Activated naive CD4-positive, alpha-beta T cell treated with anti-CD3 and anti-CD28 coated beads for 36 hours (primary cell): ENCODE measurements at regions not wholly inside any gene's neighbourhood (a gene's known extent, or its start where the extent isn't known, plus 50 kb on each side); places are given as distances from the start of the nearest gene placed in this dataset.

ENCODE experiments used
- CTCF ChIA-PET: fragments of 350-600 bp; sonication (Branson Sonifier 250); formaldehyde crosslinking; loops from one replicate; lab custom pipeline; 2021; ENCODE audit warnings: antibody characterized with exemption; lab: Charles Lee
- DNase-seq: peaks from one replicate; pipeline ENCODE4 v3.0.0-alpha.2; 2020
- H3K27ac Mint-ChIP-seq: one replicate; pipeline ENCODE4 v1.8.0; 2021; ENCODE audit warnings: mild to moderate bottlenecking, mixed read lengths
- H3K27me3 Mint-ChIP-seq: one replicate; pipeline ENCODE4 v1.8.0; 2021; ENCODE audit warnings: low read depth, mixed read lengths
- H3K36me3 Mint-ChIP-seq: one replicate; pipeline ENCODE4 v1.8.0; 2021; ENCODE audit warnings: low read depth, mixed read lengths
- H3K4me1 Mint-ChIP-seq: one replicate; pipeline ENCODE4 v1.8.0; 2021; ENCODE audit warnings: low read depth, mixed read lengths
- H3K4me3 Mint-ChIP-seq: one replicate; pipeline ENCODE4 v1.8.0; 2021; ENCODE audit warnings: mild to moderate bottlenecking, moderate library complexity, mixed read lengths
- H3K9me3 Mint-ChIP-seq: one replicate; pipeline ENCODE4 v1.8.0; 2021; ENCODE audit warnings: mixed read lengths
- intact Hi-C: fragments of 100-400 bp; cut with micrococcal nuclease; formaldehyde crosslinking; loops from one replicate; pipeline ENCODE4 v1.15.1; 2023

- Mint-ChIP-seq H3K4me1 (no peaks in the 10 kb centered on the region), H3K9me3 (no peaks in the 10 kb centered on the region), H3K36me3 (no peaks in the 10 kb centered on the region), H3K27me3 (no peaks in the 10 kb centered on the region), H3K27ac (no peak overlapping the region), H3K4me3 (no peak overlapping the region)
- DNase-seq, result no peak
- intact Hi-C loops, result no loop called here
- CTCF ChIA-PET, result interaction anchor here (1.8 kb wide), 1 partner anchor 72 kb away, joined by 5 read pairs; no protein-coding TSS in a partner anchor
These were observed 152.9 kb downstream of the ERMARD start for GRCh38 chr6:169904051-169904922.

GRCh38 chr6:169903122-169903521 lies 151.7 kb downstream of the ERMARD start:
- Mint-ChIP-seq H3K4me1 (no peaks in the 10 kb centered on the region), H3K27me3 (no peaks in the 10 kb centered on the region), H3K36me3 (no peaks in the 10 kb centered on the region), H3K27ac (no peak overlapping the region), H3K9me3 (no peaks in the 10 kb centered on the region), H3K4me3 (no peak overlapping the region)
- DNase-seq, result no peak
- intact Hi-C loops, result no loop called here
- CTCF ChIA-PET, result interaction anchor here (1.8 kb wide), 1 partner anchor 71 kb away, joined by 5 read pairs; no protein-coding TSS in a partner anchor

- CTCF ChIA-PET, result interaction anchor here (1.8 kb wide), 1 partner anchor 71 kb away, joined by 5 read pairs; no protein-coding TSS in a partner anchor
- H3K36me3 Mint-ChIP-seq, result no peaks in the 10 kb centered on the region
- no peaks in the 10 kb centered on the region for H3K9me3 Mint-ChIP-seq
- no peaks in the 10 kb centered on the region for H3K4me1 Mint-ChIP-seq
- no peak for DNase-seq
- H3K4me3 Mint-ChIP-seq, result no peak overlapping the region
- intact Hi-C loops, result no loop called here
- no peaks in the 10 kb centered on the region for H3K27me3 Mint-ChIP-seq
- no peak overlapping the region for H3K27ac Mint-ChIP-seq
These were observed 151.2 kb downstream of the ERMARD start for GRCh38 chr6:169902604-169903003.

- no peak overlapping the region for H3K4me3 Mint-ChIP-seq
- intact Hi-C loops, result no loop called here
- no peak overlapping the region for H3K27ac Mint-ChIP-seq
- no peaks in the 10 kb centered on the region for H3K36me3 Mint-ChIP-seq
- no peaks in the 10 kb centered on the region for H3K9me3 Mint-ChIP-seq
- CTCF ChIA-PET, result no interaction called here
- DNase-seq, result no peak
- H3K27me3 Mint-ChIP-seq, result no peaks in the 10 kb centered on the region
- no peaks in the 10 kb centered on the region for H3K4me1 Mint-ChIP-seq
These were observed 150.6 kb downstream of the ERMARD start for GRCh38 chr6:169902070-169902469.

GRCh38 chr6:169899481-169900145 lies 148.2 kb downstream of the ERMARD start:
- H3K36me3 Mint-ChIP-seq, result no peaks in the 10 kb centered on the region
- intact Hi-C loops, result no loop called here
- H3K27ac Mint-ChIP-seq, result no peak overlapping the region
- no peak overlapping the region for H3K4me3 Mint-ChIP-seq
- H3K27me3 Mint-ChIP-seq, result no peaks in the 10 kb centered on the region
- H3K4me1 Mint-ChIP-seq, result no peaks in the 10 kb centered on the region
- no peak for DNase-seq
- CTCF ChIA-PET, result no interaction called here
- no peaks in the 10 kb centered on the region for H3K9me3 Mint-ChIP-seq

- CTCF ChIA-PET, result no interaction called here
- Mint-ChIP-seq H3K27me3 (no peaks in the 10 kb centered on the region), H3K9me3 (no peaks in the 10 kb centered on the region), H3K4me3 (no peak overlapping the region), H3K4me1 (no peaks in the 10 kb centered on the region), H3K27ac (no peak overlapping the region), H3K36me3 (no peaks in the 10 kb centered on the region)
- no peak for DNase-seq
- intact Hi-C loops, result no loop called here
These were observed 147.5 kb downstream of the ERMARD start for GRCh38 chr6:169898788-169899480.

GRCh38 chr6:169897601-169898358 lies 146.4 kb downstream of the ERMARD start:
- CTCF ChIA-PET, result interaction anchor here (0.6 kb wide), 1 partner anchor 445 kb away, joined by 3 read pairs; no protein-coding TSS in a partner anchor
- Mint-ChIP-seq H3K27ac (no peak overlapping the region), H3K4me3 (no peak overlapping the region), H3K36me3 (no peaks in the 10 kb centered on the region), H3K4me1 (no peaks in the 10 kb centered on the region), H3K27me3 (no peaks in the 10 kb centered on the region), H3K9me3 (no peaks in the 10 kb centered on the region)
- intact Hi-C loops, result no loop called here
- DNase-seq, result no peak

- no peak overlapping the region for H3K27ac Mint-ChIP-seq
- DNase-seq, result no peak
- H3K4me1 Mint-ChIP-seq, result no peaks in the 10 kb centered on the region
- H3K4me3 Mint-ChIP-seq, result no peak overlapping the region
- H3K9me3 Mint-ChIP-seq, result no peaks in the 10 kb centered on the region
- intact Hi-C loops, result no loop called here
- CTCF ChIA-PET, result no interaction called here
- H3K36me3 Mint-ChIP-seq, result no peaks in the 10 kb centered on the region
- H3K27me3 Mint-ChIP-seq, result no peaks in the 10 kb centered on the region
These were observed 145.5 kb downstream of the ERMARD start for GRCh38 chr6:169896826-169897456.

GRCh38 chr6:169895926-169896761 lies 144.7 kb downstream of the ERMARD start:
- Mint-ChIP-seq H3K27ac (no peak overlapping the region), H3K4me1 (no peaks in the 10 kb centered on the region), H3K36me3 (no peaks in the 10 kb centered on the region), H3K9me3 (no peaks in the 10 kb centered on the region), H3K4me3 (no peak overlapping the region), H3K27me3 (no peaks in the 10 kb centered on the region)
- DNase-seq, result no peak
- intact Hi-C loops, result no loop called here
- CTCF ChIA-PET, result no interaction called here

GRCh38 chr6:169895000-169895759 lies 143.8 kb downstream of the ERMARD start:
- H3K4me1 Mint-ChIP-seq, result no peaks in the 10 kb centered on the region
- peaks cover 4% of the 10 kb centered on the region for H3K9me3 Mint-ChIP-seq
- no peak overlapping the region for H3K4me3 Mint-ChIP-seq
- no peak for DNase-seq
- intact Hi-C loops, result no loop called here
- CTCF ChIA-PET, result no interaction called here
- no peaks in the 10 kb centered on the region for H3K27me3 Mint-ChIP-seq
- H3K27ac Mint-ChIP-seq, result no peak overlapping the region
- H3K36me3 Mint-ChIP-seq, result no peaks in the 10 kb centered on the region
